KMS-11 (cell line): ENCODE measurements at regions not wholly inside any gene's neighbourhood (a gene's known extent, or its start where the extent isn't known, plus 50 kb on each side); places are given as distances from the start of the nearest gene placed in this dataset.

Experiments used
- H2AFZ ChIP-seq: fragments of 200-600 bp; sonication (generic); 2 replicates; pipeline ENCODE4 v1.6.1; 2016; ENCODE audit warnings: antibody characterized with exemption, mixed run types, low read depth
- H3K27ac ChIP-seq: fragments of 200-600 bp; sonication (generic); 2 replicates; pipeline ENCODE4 v1.6.1; 2016; ENCODE audit warnings: mild to moderate bottlenecking, mixed run types
- H3K27me3 ChIP-seq: fragments of 200-600 bp; sonication (generic); 2 replicates; pipeline ENCODE4 v1.6.1; 2017; ENCODE audit warnings: mild to moderate bottlenecking, low read depth, mixed run types, moderate library complexity; ENCODE audit not compliant: insufficient read depth
- H3K36me3 ChIP-seq: fragments of 200-600 bp; sonication (generic); 2 replicates; pipeline ENCODE4 v1.6.1; 2017; ENCODE audit warnings: mild to moderate bottlenecking, mixed run types; ENCODE audit not compliant: insufficient read depth
- H3K4me1 ChIP-seq: fragments of 200-600 bp; sonication (generic); 2 replicates; pipeline ENCODE4 v1.6.1; 2016; ENCODE audit warnings: mild to moderate bottlenecking, low read depth, mixed run types; ENCODE audit not compliant: poor library complexity, severe bottlenecking
- H3K4me2 ChIP-seq: fragments of 200-600 bp; sonication (generic); 2 replicates; pipeline ENCODE4 v1.7.0; 2016; ENCODE audit warnings: mild to moderate bottlenecking, mixed run types
- H3K4me3 ChIP-seq: fragments of 200-600 bp; sonication (generic); IDR thresholded peaks from 2 replicates; pipeline ENCODE4 v1.6.1; 2017; ENCODE audit warnings: low read depth, low read length, mixed read lengths; ENCODE audit not compliant: insufficient read depth
- H3K79me2 ChIP-seq: fragments of 200-600 bp; sonication (generic); 2 replicates; pipeline ENCODE4 v1.6.1; 2016; ENCODE audit warnings: low read depth, mixed run types; ENCODE audit not compliant: insufficient read depth
- H3K9ac ChIP-seq: fragments of 200-600 bp; sonication (generic); 2 replicates; pipeline ENCODE4 v1.6.1; 2016; ENCODE audit warnings: mild to moderate bottlenecking, mixed run types
- H4K20me1 ChIP-seq: fragments of 200-600 bp; sonication (generic); 2 replicates; pipeline ENCODE4 v1.6.1; 2016; ENCODE audit warnings: mild to moderate bottlenecking, mixed run types; ENCODE audit not compliant: insufficient read depth
- TF ChIP-seq, protein P1 (sequence below): fragments of 200-600 bp; sonication (generic); conservative IDR thresholded peaks from 2 replicates; pipeline ENCODE4 v1.6.1; 2017; ENCODE audit warnings: low read depth, mild to moderate bottlenecking, antibody characterized with exemption, low read length, moderate library complexity, mixed read lengths

DNA sequence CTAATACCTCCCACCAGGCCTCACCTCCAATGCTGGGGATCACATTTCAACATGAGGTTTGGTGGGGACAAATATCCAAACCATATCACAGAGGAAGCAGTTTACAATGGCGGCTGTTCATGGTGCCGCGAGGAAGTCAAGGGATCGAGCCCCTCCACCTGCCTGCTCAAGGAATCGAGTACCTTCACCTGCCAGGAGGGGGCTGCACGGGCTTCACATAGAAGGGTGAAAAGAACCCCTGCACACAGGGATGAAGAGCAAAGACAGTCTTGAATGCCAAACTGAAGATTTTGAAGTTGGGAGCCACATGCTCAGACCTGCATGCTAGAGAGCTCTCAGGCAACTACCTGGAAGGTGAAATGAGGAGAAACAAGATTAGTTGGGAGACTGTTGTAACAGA is 110.3 kb downstream of the KCNF1 start:
- H3K79me2 ChIP-seq, result no peaks in the 10 kb centered on the region
- no peak overlapping the region for H3K4me3 ChIP-seq
- H2AFZ ChIP-seq, result no peak overlapping the region
- H4K20me1 ChIP-seq, result no peaks in the 10 kb centered on the region
- no peak overlapping the region for H3K9ac ChIP-seq
- no peaks in the 10 kb centered on the region for H3K36me3 ChIP-seq
- H3K27me3 ChIP-seq, result no peaks in the 10 kb centered on the region
- TF ChIP-seq, protein P1, sequence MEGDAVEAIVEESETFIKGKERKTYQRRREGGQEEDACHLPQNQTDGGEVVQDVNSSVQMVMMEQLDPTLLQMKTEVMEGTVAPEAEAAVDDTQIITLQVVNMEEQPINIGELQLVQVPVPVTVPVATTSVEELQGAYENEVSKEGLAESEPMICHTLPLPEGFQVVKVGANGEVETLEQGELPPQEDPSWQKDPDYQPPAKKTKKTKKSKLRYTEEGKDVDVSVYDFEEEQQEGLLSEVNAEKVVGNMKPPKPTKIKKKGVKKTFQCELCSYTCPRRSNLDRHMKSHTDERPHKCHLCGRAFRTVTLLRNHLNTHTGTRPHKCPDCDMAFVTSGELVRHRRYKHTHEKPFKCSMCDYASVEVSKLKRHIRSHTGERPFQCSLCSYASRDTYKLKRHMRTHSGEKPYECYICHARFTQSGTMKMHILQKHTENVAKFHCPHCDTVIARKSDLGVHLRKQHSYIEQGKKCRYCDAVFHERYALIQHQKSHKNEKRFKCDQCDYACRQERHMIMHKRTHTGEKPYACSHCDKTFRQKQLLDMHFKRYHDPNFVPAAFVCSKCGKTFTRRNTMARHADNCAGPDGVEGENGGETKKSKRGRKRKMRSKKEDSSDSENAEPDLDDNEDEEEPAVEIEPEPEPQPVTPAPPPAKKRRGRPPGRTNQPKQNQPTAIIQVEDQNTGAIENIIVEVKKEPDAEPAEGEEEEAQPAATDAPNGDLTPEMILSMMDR, result no peak
- H3K27ac ChIP-seq, result no peak overlapping the region
- no peaks in the 10 kb centered on the region for H3K4me1 ChIP-seq
- H3K4me2 ChIP-seq, result no peak overlapping the region

GRCh38 chr2:11022591-11023273 is 111.0 kb downstream of the KCNF1 start:
- Histone ChIP-seq H3K4me2 (no peak overlapping the region), H4K20me1 (no peaks in the 10 kb centered on the region), H3K4me1 (no peaks in the 10 kb centered on the region), H3K4me3 (no peak overlapping the region), H3K27me3 (no peaks in the 10 kb centered on the region), H3K9ac (no peak overlapping the region), H3K27ac (no peak overlapping the region), H2AFZ (no peak overlapping the region), H3K79me2 (no peaks in the 10 kb centered on the region), H3K36me3 (no peaks in the 10 kb centered on the region)
- TF ChIP-seq, protein P1, result no peak

DNA sequence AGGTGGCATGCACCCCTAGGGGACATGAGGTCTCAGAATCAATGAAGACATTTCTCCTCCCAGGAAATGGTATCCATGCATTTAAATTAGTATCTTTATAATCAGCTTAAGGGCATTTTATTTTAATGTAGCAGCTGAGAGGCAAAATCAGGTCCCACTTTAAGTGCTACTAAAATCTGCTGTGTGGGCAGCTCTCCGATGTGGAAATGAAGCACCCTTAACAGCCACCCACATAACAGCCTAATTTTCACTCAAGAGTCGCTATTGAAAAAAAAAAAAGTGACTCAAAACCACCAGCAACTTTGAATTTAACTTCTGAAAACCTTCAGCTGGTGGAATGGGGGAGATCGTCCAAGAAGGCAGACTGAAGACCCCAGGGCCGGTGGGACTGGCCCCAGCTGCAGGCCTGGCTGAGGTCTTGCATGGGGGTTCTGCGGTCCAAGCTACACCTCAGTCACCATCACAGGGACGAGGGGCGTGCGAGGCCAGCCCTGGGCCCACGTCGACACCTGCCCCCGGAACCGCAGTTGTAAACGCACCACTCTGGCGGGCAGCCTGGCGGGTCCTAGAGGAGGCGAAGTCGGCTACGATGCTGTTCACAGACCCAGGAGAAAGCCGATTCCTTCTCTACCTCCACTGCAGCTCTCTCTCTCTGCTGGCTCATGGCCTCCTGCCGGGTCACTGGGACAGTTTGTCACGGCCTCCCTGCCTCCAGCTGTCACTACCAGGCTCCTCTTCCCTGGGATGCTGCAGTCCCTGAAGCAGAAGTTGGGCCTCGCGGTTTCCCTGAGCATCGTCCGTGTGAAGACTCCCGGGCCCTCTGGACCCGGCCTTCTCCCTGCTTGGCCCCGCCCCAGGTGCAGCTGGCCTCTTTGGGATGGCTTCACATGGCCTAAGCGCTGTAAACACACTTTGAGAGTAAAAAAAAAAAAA is 111.9 kb downstream of the KCNF1 start:
- no peak overlapping the region for H2AFZ ChIP-seq

DNA sequence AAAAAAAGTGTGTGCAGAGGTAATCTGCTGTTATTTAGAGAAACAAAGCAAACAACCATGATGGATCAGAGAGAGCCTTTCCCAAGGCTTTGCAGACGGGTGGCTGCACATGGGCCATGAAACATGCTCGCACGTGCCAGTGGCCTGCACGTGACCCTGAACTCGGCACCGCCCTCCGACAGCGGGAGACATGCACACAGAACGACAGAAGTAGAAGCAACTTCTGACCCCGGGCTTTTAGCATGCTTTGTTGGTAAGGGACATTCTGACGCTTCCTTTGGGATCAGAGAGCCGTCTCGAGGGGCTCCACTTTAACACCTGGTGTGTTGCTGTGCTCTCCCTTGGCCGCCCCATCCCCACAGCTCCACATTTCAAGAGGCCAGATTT is 112.5 kb downstream of the KCNF1 start:
- Histone ChIP-seq H3K27me3 (no peaks in the 10 kb centered on the region), H3K9ac (no peak overlapping the region), H3K4me2 (no peak overlapping the region), H2AFZ (no peak overlapping the region), H3K4me3 (no peak overlapping the region), H3K36me3 (no peaks in the 10 kb centered on the region), H3K79me2 (no peaks in the 10 kb centered on the region), H4K20me1 (no peaks in the 10 kb centered on the region), H3K27ac (no peak overlapping the region), H3K4me1 (no peaks in the 10 kb centered on the region)
- TF ChIP-seq, protein P1, result no peak

More for the DNA sequence above, 111.9 kb downstream of the KCNF1 start:
- TF ChIP-seq, protein P1, result no peak
- Histone ChIP-seq H3K36me3 (no peaks in the 10 kb centered on the region), H3K4me3 (no peak overlapping the region), H3K4me1 (no peaks in the 10 kb centered on the region), H3K9ac (no peak overlapping the region), H4K20me1 (no peaks in the 10 kb centered on the region), H3K27me3 (no peaks in the 10 kb centered on the region), H3K27ac (no peak overlapping the region), H3K79me2 (no peaks in the 10 kb centered on the region), H3K4me2 (no peak overlapping the region)
